Astrocyte (in vitro differentiated cells and primary cell): ENCODE measurements at regions not wholly inside any gene's neighbourhood (a gene's known extent, or its start where the extent isn't known, plus 50 kb on each side); places are given as distances from the start of the nearest gene placed in this dataset.

Experiments
- DNase-seq: peaks from one replicate; pipeline ENCODE4 v3.0.0-alpha.2; 2010; ENCODE audit warnings: low read depth
- FAIRE-seq: peaks from 2 replicates; lab custom pipeline; 2011; peaks lifted over from hg19 to GRCh38; lab: Jason Lieb, UNC
- H2AFZ ChIP-seq: 2 replicates; pipeline ENCODE4 v1.6.0; 2012; ENCODE audit warnings: low read depth, low read length, inconsistent platforms
- H3K27ac ChIP-seq: 2 replicates; pipeline ENCODE4 v1.5.1; 2011; ENCODE audit warnings: low read depth, low read length, inconsistent platforms
- H3K27me3 ChIP-seq: 2 replicates; pipeline ENCODE4 v1.6.0; 2011; ENCODE audit warnings: low read length, inconsistent platforms; ENCODE audit not compliant: insufficient read depth
- H3K36me3 ChIP-seq: 2 replicates; pipeline ENCODE4 v1.5.1; 2011; ENCODE audit warnings: low read length, inconsistent platforms; ENCODE audit not compliant: insufficient read depth
- H3K4me1 ChIP-seq: 2 replicates; pipeline ENCODE4 v1.5.1; 2011; ENCODE audit warnings: low read length, inconsistent platforms; ENCODE audit not compliant: insufficient read depth
- H3K4me2 ChIP-seq: 2 replicates; pipeline ENCODE4 v1.6.0; 2012; ENCODE audit warnings: low read length, inconsistent platforms
- H3K4me3 ChIP-seq: 2 replicates; pipeline ENCODE4 v1.5.1; 2011; ENCODE audit warnings: low read depth, mild to moderate bottlenecking, low read length, inconsistent platforms; ENCODE audit not compliant: insufficient read depth
- H3K79me2 ChIP-seq: 2 replicates; pipeline ENCODE4 v1.6.0; 2012; ENCODE audit warnings: mild to moderate bottlenecking, low read length, inconsistent platforms; ENCODE audit not compliant: insufficient read depth
- H3K9ac ChIP-seq: 2 replicates; pipeline ENCODE4 v1.6.0; 2012; ENCODE audit warnings: mild to moderate bottlenecking, low read length, inconsistent platforms
- H3K9me3 ChIP-seq: 2 replicates; pipeline ENCODE4 v1.5.1; 2012; ENCODE audit warnings: low read depth, mild to moderate bottlenecking, low read length, inconsistent platforms; ENCODE audit not compliant: insufficient read depth
- H4K20me1 ChIP-seq: 2 replicates; pipeline ENCODE4 v1.6.0; 2012; ENCODE audit warnings: low read length, inconsistent platforms; ENCODE audit not compliant: insufficient read depth
- H3K27ac Mint-ChIP-seq: one replicate; pipeline ENCODE4 v1.8.0; 2021; ENCODE audit warnings: mild to moderate bottlenecking, mixed read lengths; ENCODE audit not compliant: unreplicated experiment
- H3K27me3 Mint-ChIP-seq: one replicate; pipeline ENCODE4 v1.8.0; 2021; ENCODE audit warnings: low read depth, mixed read lengths; ENCODE audit not compliant: unreplicated experiment
- H3K36me3 Mint-ChIP-seq: one replicate; pipeline ENCODE4 v1.8.0; 2021; ENCODE audit warnings: low read depth, mixed read lengths; ENCODE audit not compliant: unreplicated experiment
- H3K4me1 Mint-ChIP-seq: one replicate; pipeline ENCODE4 v1.8.0; 2021; ENCODE audit warnings: low read depth, mixed read lengths; ENCODE audit not compliant: unreplicated experiment
- H3K4me3 Mint-ChIP-seq: one replicate; pipeline ENCODE4 v1.8.0; 2021; ENCODE audit warnings: mild to moderate bottlenecking, moderate library complexity, mixed read lengths; ENCODE audit not compliant: unreplicated experiment
- H3K9me3 Mint-ChIP-seq: one replicate; pipeline ENCODE4 v1.8.0; 2021; ENCODE audit warnings: mild to moderate bottlenecking, mixed read lengths; ENCODE audit not compliant: unreplicated experiment
- EZH2 ChIP-seq: IDR thresholded peaks from 2 replicates; pipeline ENCODE4 v1.6.1; 2012; ENCODE audit warnings: mild to moderate bottlenecking, low read length, inconsistent platforms; ENCODE audit not compliant: insufficient read depth
- TF ChIP-seq, protein P1 (sequence below): IDR thresholded peaks from 2 replicates; pipeline ENCODE4 v1.5.1; 2011; ENCODE audit warnings: low read depth, mild to moderate bottlenecking, inconsistent platforms, low read length, moderate library complexity; ENCODE audit not compliant: insufficient read depth

DNA sequence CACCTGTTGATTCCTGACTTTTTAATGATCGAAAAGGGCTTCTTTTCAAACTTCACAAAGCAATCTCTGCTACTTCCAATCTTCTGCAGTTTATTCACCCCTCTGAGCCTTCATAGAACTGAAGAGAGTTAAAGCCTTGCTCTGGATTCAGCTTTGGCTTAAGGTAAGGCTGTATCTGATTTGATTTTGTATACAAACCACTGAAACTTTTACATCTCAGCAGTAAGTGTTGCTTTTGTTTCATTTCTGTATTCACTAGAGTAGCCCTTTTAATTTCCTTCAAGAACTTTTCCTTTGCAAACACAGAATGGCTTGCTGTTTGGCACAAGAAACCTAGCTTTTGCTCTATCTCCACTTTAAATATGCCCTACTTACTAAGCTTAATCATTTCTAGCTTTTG lies 1193.0 kb upstream of the GBE1 start:
- H3K27me3 Mint-ChIP-seq = no peaks in the 10 kb centered on the region
- no peak overlapping the region for H3K27ac ChIP-seq
- FAIRE-seq = no peak

DNA sequence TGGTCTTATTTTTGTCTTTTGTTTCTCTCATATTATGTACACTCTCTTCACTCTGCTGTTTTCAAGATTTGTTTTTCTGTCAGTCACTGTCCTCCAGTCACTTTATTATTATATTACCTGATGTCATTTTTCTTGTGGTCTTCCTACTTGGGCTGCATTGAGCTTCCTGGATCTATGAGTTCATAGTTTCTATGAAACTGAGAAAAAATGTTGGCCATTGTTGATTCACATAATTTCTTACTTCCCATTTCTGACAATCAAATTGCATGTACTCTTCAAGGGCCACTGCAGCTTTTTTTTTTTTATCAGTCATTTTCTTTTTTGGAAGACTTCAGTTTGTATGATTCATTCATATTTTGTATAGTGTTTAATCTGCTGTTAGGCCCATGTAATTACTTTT lies 1180.6 kb upstream of the GBE1 start:
- TF ChIP-seq EZH2 = no peak
- TF ChIP-seq, protein P1, sequence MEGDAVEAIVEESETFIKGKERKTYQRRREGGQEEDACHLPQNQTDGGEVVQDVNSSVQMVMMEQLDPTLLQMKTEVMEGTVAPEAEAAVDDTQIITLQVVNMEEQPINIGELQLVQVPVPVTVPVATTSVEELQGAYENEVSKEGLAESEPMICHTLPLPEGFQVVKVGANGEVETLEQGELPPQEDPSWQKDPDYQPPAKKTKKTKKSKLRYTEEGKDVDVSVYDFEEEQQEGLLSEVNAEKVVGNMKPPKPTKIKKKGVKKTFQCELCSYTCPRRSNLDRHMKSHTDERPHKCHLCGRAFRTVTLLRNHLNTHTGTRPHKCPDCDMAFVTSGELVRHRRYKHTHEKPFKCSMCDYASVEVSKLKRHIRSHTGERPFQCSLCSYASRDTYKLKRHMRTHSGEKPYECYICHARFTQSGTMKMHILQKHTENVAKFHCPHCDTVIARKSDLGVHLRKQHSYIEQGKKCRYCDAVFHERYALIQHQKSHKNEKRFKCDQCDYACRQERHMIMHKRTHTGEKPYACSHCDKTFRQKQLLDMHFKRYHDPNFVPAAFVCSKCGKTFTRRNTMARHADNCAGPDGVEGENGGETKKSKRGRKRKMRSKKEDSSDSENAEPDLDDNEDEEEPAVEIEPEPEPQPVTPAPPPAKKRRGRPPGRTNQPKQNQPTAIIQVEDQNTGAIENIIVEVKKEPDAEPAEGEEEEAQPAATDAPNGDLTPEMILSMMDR = no peak
- H3K27me3 Mint-ChIP-seq = no peaks in the 10 kb centered on the region
- H2AFZ ChIP-seq = no peak overlapping the region
- H3K27ac Mint-ChIP-seq = no peak overlapping the region
- H3K4me3 Mint-ChIP-seq = no peak overlapping the region
- FAIRE-seq = no peak
- no peaks in the 10 kb centered on the region for H3K79me2 ChIP-seq
- H3K9me3 ChIP-seq = no peaks in the 10 kb centered on the region
- no peaks in the 10 kb centered on the region for H3K4me1 ChIP-seq
- H3K4me2 ChIP-seq = no peak overlapping the region
- no peaks in the 10 kb centered on the region for H3K4me1 Mint-ChIP-seq
- H3K4me3 ChIP-seq = no peak overlapping the region
- H3K36me3 Mint-ChIP-seq = peaks cover 3% of the 10 kb centered on the region
- no peak overlapping the region for H3K9ac ChIP-seq
- H3K27me3 ChIP-seq = no peaks in the 10 kb centered on the region
- DNase-seq = no peak
- H3K36me3 ChIP-seq = no peaks in the 10 kb centered on the region
- H4K20me1 ChIP-seq = no peaks in the 10 kb centered on the region
- H3K9me3 Mint-ChIP-seq = no peaks in the 10 kb centered on the region
- H3K27ac ChIP-seq = no peak overlapping the region

More for the DNA sequence above, 1193.0 kb upstream of the GBE1 start:
- H3K36me3 ChIP-seq = no peaks in the 10 kb centered on the region
- H3K4me3 ChIP-seq = no peak overlapping the region
- H3K4me1 ChIP-seq = no peaks in the 10 kb centered on the region
- H3K27me3 ChIP-seq = no peaks in the 10 kb centered on the region
- TF ChIP-seq EZH2 = no peak
- TF ChIP-seq, protein P1 = no peak
- no peak for DNase-seq
- no peaks in the 10 kb centered on the region for H3K79me2 ChIP-seq
- H3K9me3 Mint-ChIP-seq = peaks cover 7% of the 10 kb centered on the region
- no peak overlapping the region for H3K27ac Mint-ChIP-seq
- no peaks in the 10 kb centered on the region for H4K20me1 ChIP-seq
- no peaks in the 10 kb centered on the region for H3K9me3 ChIP-seq
- H3K4me2 ChIP-seq = no peak overlapping the region
- no peak overlapping the region for H2AFZ ChIP-seq
- H3K9ac ChIP-seq = no peak overlapping the region
- H3K4me1 Mint-ChIP-seq = no peaks in the 10 kb centered on the region
- no peak overlapping the region for H3K4me3 Mint-ChIP-seq
- H3K36me3 Mint-ChIP-seq = no peaks in the 10 kb centered on the region

DNA sequence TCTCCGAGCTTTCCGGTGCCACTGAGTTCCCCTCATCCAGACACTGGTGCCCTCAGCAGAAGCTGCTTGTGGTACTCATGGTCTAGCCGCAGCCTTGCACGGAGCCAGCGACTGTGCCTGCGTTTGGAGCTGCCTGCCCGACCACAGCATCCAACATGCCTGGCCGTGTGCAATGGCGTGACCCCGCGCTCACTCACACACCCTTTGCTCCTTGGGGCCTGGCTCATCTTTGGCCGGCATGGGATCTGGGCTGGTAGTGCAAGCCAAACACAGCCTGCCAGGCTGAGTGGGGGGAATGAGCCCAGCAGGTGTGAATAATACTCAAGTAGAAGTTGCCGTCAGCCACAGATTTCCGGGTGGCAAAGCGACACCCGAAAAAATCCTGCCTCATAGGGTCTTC lies 1178.7 kb upstream of the GBE1 start:
- TF ChIP-seq EZH2 = no peak
- TF ChIP-seq, protein P1 = no peak
- no peak overlapping the region for H3K9ac ChIP-seq
- H3K4me2 ChIP-seq = no peak overlapping the region
- H3K27ac ChIP-seq = no peak overlapping the region
- Mint-ChIP-seq H3K9me3 (no peaks in the 10 kb centered on the region), H3K4me1 (no peaks in the 10 kb centered on the region), H3K36me3 (peaks cover 3% of the 10 kb centered on the region), H3K4me3 (no peak overlapping the region), H3K27me3 (no peaks in the 10 kb centered on the region), H3K27ac (no peak overlapping the region)
- no peaks in the 10 kb centered on the region for H3K36me3 ChIP-seq
- no peak overlapping the region for H3K4me3 ChIP-seq
- H3K4me1 ChIP-seq = no peaks in the 10 kb centered on the region
- H3K9me3 ChIP-seq = no peaks in the 10 kb centered on the region
- no peak overlapping the region for H2AFZ ChIP-seq
- H3K79me2 ChIP-seq = no peaks in the 10 kb centered on the region
- FAIRE-seq (no peak), DNase-seq (no peak)
- H3K27me3 ChIP-seq = no peaks in the 10 kb centered on the region
- no peaks in the 10 kb centered on the region for H4K20me1 ChIP-seq
